Endothelial cell of umbilical vein (primary cell): ENCODE measurements at regions not wholly inside any gene's neighbourhood (a gene's known extent, or its start where the extent isn't known, plus 50 kb on each side); places are given as distances from the start of the nearest gene placed in this dataset.

ENCODE experiments used
- BruUV-seq: library from RNA; stranded (reverse); fragments of 400-500 nt; replicated peaks from 2 replicates; lab custom pipeline; 2021; lab: Mats Ljungman, UMichigan
- CTCF ChIA-PET: fragments of 300-600, 350-600 bp; sonication (Branson Sonifier 250); formaldehyde crosslinking; loops from one replicate; lab custom pipeline; 2021; ENCODE audit warnings: antibody characterized with exemption, inconsistent platforms; lab: Charles Lee
- POLR2A ChIA-PET: fragments of 300-600, 350-600 bp; sonication (Branson Sonifier 250); formaldehyde crosslinking; loops from one replicate; lab custom pipeline; 2021; ENCODE audit warnings: antibody characterized with exemption, inconsistent platforms; lab: Charles Lee
- DNase-seq: peaks from one replicate; pipeline ENCODE4 v3.0.0-alpha.2; 2011; ENCODE audit warnings: low read depth, low spot score
- FAIRE-seq: peaks from 2 replicates; lab custom pipeline; 2011; peaks lifted over from hg19 to GRCh38; lab: Jason Lieb, UNC
- H2AFZ ChIP-seq: 2 replicates; pipeline ENCODE4 v1.6.0; 2012; ENCODE audit warnings: low read depth, low read length, control low read depth, inconsistent platforms
- H3K27ac ChIP-seq: 2 replicates; pipeline ENCODE4 v1.5.1; 2011; ENCODE audit warnings: low read depth, mild to moderate bottlenecking, control low read depth, low read length, moderate library complexity; ENCODE audit not compliant: insufficient read depth
- H3K27me3 ChIP-seq, 2 experiments: 2 replicates each; pipeline versions ENCODE4 v1.6.0 to v1.6.1; 2011; ENCODE audit warnings: low read length in 2 of 2, mixed read lengths in 1 of 2; ENCODE audit not compliant: control insufficient read depth in 2 of 2, insufficient read depth in 2 of 2
- H3K36me3 ChIP-seq, 2 experiments: 2 replicates in 1 of 2; 3 replicates in 1 of 2; pipeline ENCODE4 v1.5.1; 2011; ENCODE audit warnings: low read length in 2 of 2, mild to moderate bottlenecking in 1 of 2, moderate library complexity in 1 of 2; ENCODE audit not compliant: control insufficient read depth in 2 of 2, insufficient read depth in 2 of 2; ENCODE audit errors: extremely low read depth in 1 of 2
- H3K4me1 ChIP-seq: 3 replicates; pipeline ENCODE4 v1.5.1; 2011; ENCODE audit warnings: mild to moderate bottlenecking, low read length; ENCODE audit not compliant: control insufficient read depth, insufficient read depth; ENCODE audit errors: extremely low read depth
- H3K4me2 ChIP-seq: 2 replicates; pipeline ENCODE4 v1.6.1; 2011; ENCODE audit warnings: low read length, control low read depth, mixed read lengths; ENCODE audit not compliant: insufficient read depth
- H3K4me3 ChIP-seq, 3 experiments: fragments of 200-600 bp in 1 of 3; sonication (generic), shearing (Covaris generic) in 1 of 3; replicated peaks in 1 of 3; 2 replicates each; pipeline ENCODE4 v1.5.1; 2011 to 2016; ENCODE audit warnings: control low read depth in 3 of 3, low read length in 3 of 3, mild to moderate bottlenecking in 2 of 3, inconsistent platforms in 1 of 3, low read depth in 1 of 3, moderate library complexity in 1 of 3; ENCODE audit not compliant: insufficient read depth in 1 of 3
- H3K79me2 ChIP-seq: 2 replicates; pipeline ENCODE4 v1.6.0; 2012; ENCODE audit warnings: low read length, inconsistent platforms; ENCODE audit not compliant: control insufficient read depth, insufficient read depth
- H3K9ac ChIP-seq: replicated peaks from 2 replicates; pipeline ENCODE3; 2011; ENCODE audit warnings: low read length, control low read depth; ENCODE audit not compliant: insufficient read depth; ENCODE audit errors: extremely low read depth
- H3K9me1 ChIP-seq: replicated peaks from 3 replicates; pipeline ENCODE4 v1.6.0; 2011; ENCODE audit warnings: mild to moderate bottlenecking, low read length; ENCODE audit not compliant: control insufficient read depth, insufficient read depth; ENCODE audit errors: extremely low read depth
- H3K9me3 ChIP-seq: replicated peaks from 2 replicates; pipeline ENCODE4 v1.5.1; 2012; ENCODE audit warnings: low read length, inconsistent platforms; ENCODE audit not compliant: control insufficient read depth, insufficient read depth
- H4K20me1 ChIP-seq: replicated peaks from 2 replicates; pipeline ENCODE3; 2011; ENCODE audit warnings: mild to moderate bottlenecking, low read length; ENCODE audit not compliant: control insufficient read depth, insufficient read depth; ENCODE audit errors: extremely low read depth
- EZH2 ChIP-seq: IDR thresholded peaks from 2 replicates; pipeline ENCODE4 v1.6.1; 2012; ENCODE audit warnings: borderline replicate concordance, low read depth, mild to moderate bottlenecking, moderate library complexity, low read length, inconsistent platforms; ENCODE audit not compliant: severe bottlenecking
- FOS ChIP-seq: IDR thresholded peaks from 2 replicates; pipeline ENCODE4 v1.6.1; 2011; ENCODE audit warnings: mild to moderate bottlenecking, low read length, moderate library complexity, borderline replicate concordance; ENCODE audit not compliant: insufficient read depth
- GATA2 ChIP-seq: IDR thresholded peaks from 2 replicates; pipeline ENCODE4 v1.7.0; 2011; ENCODE audit warnings: low read depth, mild to moderate bottlenecking, moderate library complexity, mixed read lengths, low read length; ENCODE audit not compliant: insufficient read length, insufficient read depth
- JUN ChIP-seq: IDR thresholded peaks from 2 replicates; pipeline ENCODE4 v1.6.1; 2011; ENCODE audit warnings: borderline replicate concordance, low read depth; ENCODE audit not compliant: insufficient read length, insufficient read depth
- MYC ChIP-seq: IDR thresholded peaks from one replicate; pipeline ENCODE4 v1.6.1; 2011; ENCODE audit warnings: mild to moderate bottlenecking, low read depth, low read length
- POLR2A ChIP-seq: IDR thresholded peaks from 2 replicates; pipeline ENCODE4 v1.6.1; 2012; ENCODE audit warnings: low read depth, mild to moderate bottlenecking, control low read depth, low read length
- POLR2AphosphoS5 ChIP-seq: IDR thresholded peaks from 2 replicates; pipeline ENCODE4 v1.6.1; 2012; ENCODE audit warnings: low read depth, mild to moderate bottlenecking, control low read depth, low read length, moderate library complexity; ENCODE audit not compliant: insufficient read depth
- dilution Hi-C: fragments of 300-500 bp; cut with MboI; formaldehyde crosslinking; loops from one replicate; pipeline ENCODE4 v1.15.0; 2019; ENCODE audit warnings: low sequenced_read_pairs; ENCODE audit not compliant: extremely low pct_ligation_motif_present
- intact Hi-C: fragments of 100-400 bp; cut with micrococcal nuclease; formaldehyde crosslinking; loops from one replicate; pipeline ENCODE4 v1.10.0; 2022
- TF ChIP-seq, protein P1 (sequence below), 2 donors: IDR thresholded peaks; 1 replicate in 1 of 2; 2 replicates in 1 of 2; pipeline ENCODE4 v1.5.1; 2011; ENCODE audit warnings: low read length in 2 of 2, mild to moderate bottlenecking in 2 of 2, moderate library complexity in 2 of 2, control low read depth in 1 of 2, inconsistent platforms in 1 of 2, low read depth in 1 of 2; ENCODE audit not compliant: insufficient read depth in 1 of 2; ENCODE audit errors: extremely low read depth in 1 of 2
- TF ChIP-seq, protein P2 (sequence below): IDR thresholded peaks from 2 replicates; pipeline ENCODE4 v1.6.1; 2011; ENCODE audit not compliant: insufficient read depth, insufficient read length

DNA sequence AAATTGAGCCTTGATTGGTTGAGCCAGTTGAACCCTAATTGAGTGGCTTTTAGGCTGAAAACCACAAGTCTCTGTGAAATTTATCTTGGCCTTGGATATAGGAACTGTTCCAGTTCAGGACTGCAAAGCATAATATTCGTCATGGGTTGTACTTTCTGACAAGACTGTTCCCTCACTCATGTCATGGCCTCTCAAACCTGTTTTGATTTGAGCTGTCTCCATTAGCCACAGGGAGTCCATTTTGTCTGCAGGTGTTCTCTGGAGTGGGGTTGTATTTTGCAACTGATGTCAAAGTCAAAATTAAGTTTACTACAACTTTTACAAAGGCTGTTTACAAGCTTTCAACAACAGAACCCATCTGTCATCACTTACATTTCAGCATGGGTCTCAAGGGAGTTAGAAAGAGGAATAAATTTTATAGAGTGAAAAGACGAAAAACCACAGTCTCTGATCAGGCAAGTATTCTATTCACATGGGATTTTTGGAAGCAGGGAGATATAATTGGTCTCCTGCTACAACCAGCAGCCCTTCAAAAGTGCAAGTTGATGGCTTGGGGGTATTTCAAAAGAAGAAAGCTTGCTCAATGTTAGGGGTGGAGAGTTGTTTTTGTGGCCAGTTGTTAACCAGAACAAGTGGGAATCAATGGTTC is 1716.3 kb downstream of the C4orf33 start:
- POLR2A ChIA-PET = no interaction called here
- Histone ChIP-seq H3K79me2 (no peaks in the 10 kb centered on the region), H3K9ac (no peak overlapping the region), H3K27me3 (no peaks in the 10 kb centered on the region), H3K4me2 (no peak overlapping the region), H3K9me3 (no peaks in the 10 kb centered on the region), H3K4me3 (no peak overlapping the region), H3K4me1 (no peaks in the 10 kb centered on the region), H3K27ac (no peak overlapping the region), H3K9me1 (no peaks in the 10 kb centered on the region), H2AFZ (no peak overlapping the region), H3K36me3 (no peaks in the 10 kb centered on the region), H4K20me1 (no peaks in the 10 kb centered on the region)
- no peak for DNase-seq
- no peak for TF ChIP-seq POLR2AphosphoS5
- TF ChIP-seq FOS = no peak
- intact Hi-C loops (no loop called here), dilution Hi-C loops (no loop called here)
- FAIRE-seq = no peak
- BruUV-seq = no TSS peak
- CTCF ChIA-PET = interaction anchor here (1.1 to 4.3 kb wide), 2 partner anchors 8 to 454 kb away, joined by 4 to 19 read pairs; no protein-coding TSS in a partner anchor

DNA sequence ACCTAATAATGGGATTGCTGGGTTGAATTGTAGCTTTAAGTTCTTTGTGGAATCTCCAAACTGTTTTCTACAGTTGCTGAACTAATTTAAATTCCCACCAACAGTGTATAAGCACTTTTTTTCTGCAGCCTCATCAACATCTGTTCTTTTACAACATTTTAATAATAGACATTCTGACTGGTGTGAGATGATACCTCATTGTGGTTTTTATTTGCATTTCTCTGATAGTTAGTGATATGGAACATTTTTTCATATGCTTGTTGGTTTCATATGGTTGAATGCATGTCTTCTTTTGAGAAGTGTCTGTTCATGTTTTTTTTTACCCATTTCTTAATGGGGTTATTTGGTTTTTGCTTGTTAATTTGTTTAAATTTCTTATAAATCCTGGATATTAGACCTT is 1718.9 kb downstream of the C4orf33 start:
- Histone ChIP-seq H3K4me2 (no peak overlapping the region), H3K27me3 (no peaks in the 10 kb centered on the region), H3K79me2 (no peaks in the 10 kb centered on the region), H3K9ac (no peak overlapping the region), H3K36me3 (no peaks in the 10 kb centered on the region), H3K9me3 (no peaks in the 10 kb centered on the region), H2AFZ (no peak overlapping the region), H3K9me1 (no peaks in the 10 kb centered on the region), H3K4me3 (no peak overlapping the region), H3K4me1 (no peaks in the 10 kb centered on the region), H4K20me1 (no peaks in the 10 kb centered on the region), H3K27ac (no peak overlapping the region)
- DNase-seq (no peak), FAIRE-seq (no peak)
- CTCF ChIA-PET = interaction anchor here (0.8 kb wide), 1 partner anchor 10 kb away, joined by 3 read pairs; no protein-coding TSS in a partner anchor
- POLR2A ChIA-PET = no interaction called here
- dilution Hi-C loops (no loop called here), intact Hi-C loops (no loop called here)
- BruUV-seq = no TSS peak
- TF ChIP-seq MYC = no peak
- TF ChIP-seq JUN = no peak
- TF ChIP-seq FOS = no peak
- no peak for TF ChIP-seq GATA2
- TF ChIP-seq, protein P1, sequence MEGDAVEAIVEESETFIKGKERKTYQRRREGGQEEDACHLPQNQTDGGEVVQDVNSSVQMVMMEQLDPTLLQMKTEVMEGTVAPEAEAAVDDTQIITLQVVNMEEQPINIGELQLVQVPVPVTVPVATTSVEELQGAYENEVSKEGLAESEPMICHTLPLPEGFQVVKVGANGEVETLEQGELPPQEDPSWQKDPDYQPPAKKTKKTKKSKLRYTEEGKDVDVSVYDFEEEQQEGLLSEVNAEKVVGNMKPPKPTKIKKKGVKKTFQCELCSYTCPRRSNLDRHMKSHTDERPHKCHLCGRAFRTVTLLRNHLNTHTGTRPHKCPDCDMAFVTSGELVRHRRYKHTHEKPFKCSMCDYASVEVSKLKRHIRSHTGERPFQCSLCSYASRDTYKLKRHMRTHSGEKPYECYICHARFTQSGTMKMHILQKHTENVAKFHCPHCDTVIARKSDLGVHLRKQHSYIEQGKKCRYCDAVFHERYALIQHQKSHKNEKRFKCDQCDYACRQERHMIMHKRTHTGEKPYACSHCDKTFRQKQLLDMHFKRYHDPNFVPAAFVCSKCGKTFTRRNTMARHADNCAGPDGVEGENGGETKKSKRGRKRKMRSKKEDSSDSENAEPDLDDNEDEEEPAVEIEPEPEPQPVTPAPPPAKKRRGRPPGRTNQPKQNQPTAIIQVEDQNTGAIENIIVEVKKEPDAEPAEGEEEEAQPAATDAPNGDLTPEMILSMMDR (IDR thresholded peaks at IDR 0.05; ENCODE audit: extremely low read depth in 1 of 2, insufficient read depth in 1 of 2, low read depth in 1 of 2, low read length in 2 of 2) = no peak
- no peak for TF ChIP-seq EZH2
- TF ChIP-seq, protein P2, sequence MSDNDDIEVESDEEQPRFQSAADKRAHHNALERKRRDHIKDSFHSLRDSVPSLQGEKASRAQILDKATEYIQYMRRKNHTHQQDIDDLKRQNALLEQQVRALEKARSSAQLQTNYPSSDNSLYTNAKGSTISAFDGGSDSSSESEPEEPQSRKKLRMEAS = no peak
- no peak for TF ChIP-seq POLR2AphosphoS5
- TF ChIP-seq POLR2A = no peak
